Thyroid gland (tissue), 4 donors: ENCODE measurements at regions not wholly inside any gene's neighbourhood (a gene's known extent, or its start where the extent isn't known, plus 50 kb on each side); places are given as distances from the start of the nearest gene placed in this dataset.
A peak's percentile ranks its signal among the peaks of the same experiment; 100 is the strongest.
"Not testable (repeated sequence)": the region's sequence is repeated elsewhere in the genome, so short reads cannot be mapped to it uniquely, and the experiment has no call there.

Experiments used
- DNase-seq, 2 donors: peaks; one replicate each; pipeline ENCODE4 v3.0.0-alpha.2; 2019
- H3K27ac ChIP-seq, 3 donors: fragments of 200-600 bp; sonication (generic); 1 replicate in 2 of 3; 2 replicates in 1 of 3; pipeline ENCODE4 v1.5.1; 2016 to 2019; ENCODE audit warnings: mild to moderate bottlenecking in 1 of 3, moderate library complexity in 1 of 3
- H3K27me3 ChIP-seq: fragments of 200-600 bp; sonication (generic); one replicate; pipeline ENCODE4 v1.5.1; 2019
- H3K36me3 ChIP-seq, 2 donors: fragments of 200-600 bp; sonication (generic); one replicate each; pipeline ENCODE4 v1.5.1; 2016 to 2019
- H3K4me1 ChIP-seq, 2 donors: fragments of 200-600 bp; sonication (generic); one replicate each; pipeline ENCODE4 v1.5.1; 2017 to 2019
- H3K4me3 ChIP-seq, 3 donors: fragments of 200-600 bp; sonication (generic); replicated peaks in 1 of 3; 1 replicate in 2 of 3; 2 replicates in 1 of 3; pipeline ENCODE4 v1.5.1; 2016; ENCODE audit warnings: mild to moderate bottlenecking in 1 of 3
- H3K9me3 ChIP-seq: fragments of 200-600 bp; sonication (generic); one replicate; pipeline ENCODE4 v1.5.1; 2017
- CTCF ChIP-seq, 6 experiments: fragments of 200-600 bp in 3 of 6; fragments of 450-650 bp in 3 of 6; sonication (generic) in 3 of 6; IDR thresholded peaks; one replicate each; pipeline ENCODE4 v1.5.1; 2016 to 2019; ENCODE audit warnings: antibody characterized with exemption in 6 of 6, mild to moderate bottlenecking in 2 of 6, inconsistent platforms in 1 of 6, moderate library complexity in 1 of 6
- POLR2A ChIP-seq, 2 donors: fragments of 450-650 bp; IDR thresholded peaks; one replicate each; pipeline ENCODE4 v1.6.1; 2017; ENCODE audit warnings: antibody characterized with exemption in 2 of 2, mild to moderate bottlenecking in 2 of 2, moderate library complexity in 1 of 2
- WGBS, 2 donors: methylation state at CpG; one replicate each; pipeline ENCODE4 v1.1.5; 2017; 5-methylcytosine and 5-hydroxymethylcytosine counted together
- intact Hi-C: fragments of 100-400 bp; cut with DNase I; formaldehyde crosslinking; loops from one replicate; pipeline ENCODE4 v1.15.1; 2023

DNA sequence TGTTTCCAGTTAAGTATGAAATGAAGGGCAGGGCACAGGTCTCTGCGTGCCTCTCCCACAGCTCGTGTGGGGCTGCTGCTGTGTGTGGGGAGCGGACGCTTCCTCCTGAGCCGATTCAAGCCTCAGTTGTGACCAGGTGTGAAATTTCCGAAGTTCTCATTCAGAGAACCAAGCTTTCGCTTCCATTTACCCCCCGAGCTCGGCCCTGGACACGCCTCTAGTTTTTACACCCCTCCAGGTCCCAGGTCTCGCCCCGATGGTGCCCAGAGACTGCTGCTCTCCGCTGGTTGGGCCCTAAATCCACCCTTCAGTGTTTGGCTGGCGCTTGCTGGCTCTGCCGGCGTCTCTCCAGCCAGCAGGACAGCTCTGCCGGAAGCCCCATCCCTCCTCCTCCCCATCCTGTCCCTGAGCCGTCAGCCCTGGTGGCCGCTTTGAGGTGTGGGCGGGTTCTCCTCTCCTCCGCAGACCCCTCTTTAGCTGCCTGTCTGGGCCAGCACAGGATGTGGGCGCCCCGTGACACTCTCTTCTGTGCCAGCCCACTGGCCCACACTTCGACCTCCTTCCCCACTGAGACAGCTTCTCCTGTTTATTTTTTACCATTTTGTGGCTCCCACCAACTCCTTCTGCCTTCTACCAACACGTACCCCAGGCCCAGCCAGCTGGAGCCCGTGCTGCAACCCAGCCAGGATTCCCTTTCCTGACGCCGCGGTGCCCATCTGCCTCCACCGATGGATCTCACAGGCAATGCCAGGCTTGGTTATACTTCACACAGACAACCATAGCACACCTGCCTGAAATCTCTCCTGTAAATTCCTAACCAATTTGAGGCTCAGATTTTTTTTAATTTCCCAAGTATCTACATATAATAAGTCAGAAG is 142.8 kb downstream of the DLL1 start:
- H3K4me3 ChIP-seq = no peak overlapping the region
- intact Hi-C loops = no loop called here
- H3K9me3 ChIP-seq = no peaks in the 10 kb centered on the region
- no peak for DNase-seq
- H3K27ac ChIP-seq = peak overlapping the region in 1 of 3 donors; percentile 33
- 41 to 51% methylated on average over 26 to 30 of the region's 30 CpGs for WGBS, 2 donors
- no peaks in the 10 kb centered on the region for H3K36me3 ChIP-seq
- peaks cover 12% of the 10 kb centered on the region in 2 donors for H3K4me1 ChIP-seq
- TF ChIP-seq CTCF (IDR thresholded peaks at IDR 0.05) = no peak
- no peaks in the 10 kb centered on the region for H3K27me3 ChIP-seq

- peak overlapping the region in 1 of 3 donors; percentile 33 for H3K27ac ChIP-seq
- peaks cover 4% of the 10 kb centered on the region in 2 donors for H3K4me1 ChIP-seq
- intact Hi-C loops = no loop called here
- WGBS, 2 donors = 76 to 81% methylated on average over 18 to 23 of the region's 23 CpGs
- no peaks in the 10 kb centered on the region for H3K9me3 ChIP-seq
- TF ChIP-seq CTCF (IDR thresholded peaks at IDR 0.05) (no peak), POLR2A (IDR thresholded peaks at IDR 0.05) (no peak)
- H3K36me3 ChIP-seq = no peaks in the 10 kb centered on the region
- no peak for DNase-seq
- no peak overlapping the region for H3K4me3 ChIP-seq
- H3K27me3 ChIP-seq = no peaks in the 10 kb centered on the region
These were observed 143.7 kb downstream of the DLL1 start for GRCh38 chr6:170147056-170147787.

- Histone ChIP-seq H3K36me3 (no peaks in the 10 kb centered on the region), H3K27ac (no peak overlapping the region), H3K9me3 (no peaks in the 10 kb centered on the region), H3K4me1 (no peaks in the 10 kb centered on the region), H3K27me3 (no peaks in the 10 kb centered on the region), H3K4me3 (no peak overlapping the region)
- no peak for DNase-seq
- TF ChIP-seq POLR2A (IDR thresholded peaks at IDR 0.05) (no peak), CTCF (IDR thresholded peaks at IDR 0.05) (no peak)
- 75 to 83% methylated on average over 7 to 11 of the region's 12 CpGs for WGBS, 2 donors
- intact Hi-C loops = no loop called here
These were observed 144.2 kb downstream of the DLL1 start for GRCh38 chr6:170146640-170147039.

DNA sequence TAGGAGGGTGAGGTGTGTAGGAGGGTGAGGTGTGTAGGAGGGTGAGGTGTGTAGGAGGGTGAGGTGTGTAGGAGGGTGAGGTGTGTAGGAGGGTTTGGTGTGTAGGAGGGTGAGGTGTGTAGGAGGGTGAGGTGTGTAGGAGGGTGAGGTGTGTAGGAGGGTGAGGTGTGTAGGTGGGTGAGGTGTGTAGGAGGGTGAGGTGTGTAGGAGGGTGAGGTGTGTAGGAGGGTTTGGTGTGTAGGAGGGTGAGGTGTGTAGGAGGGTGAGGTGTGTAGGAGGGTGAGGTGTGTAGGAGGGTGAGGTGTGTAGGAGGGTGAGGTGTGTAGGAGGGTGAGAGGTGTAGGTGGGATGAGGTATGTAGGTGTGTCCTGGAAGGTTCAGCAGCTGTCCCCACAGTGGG is 144.7 kb downstream of the DLL1 start:
- not testable (repeated sequence) for DNase-seq

DNA sequence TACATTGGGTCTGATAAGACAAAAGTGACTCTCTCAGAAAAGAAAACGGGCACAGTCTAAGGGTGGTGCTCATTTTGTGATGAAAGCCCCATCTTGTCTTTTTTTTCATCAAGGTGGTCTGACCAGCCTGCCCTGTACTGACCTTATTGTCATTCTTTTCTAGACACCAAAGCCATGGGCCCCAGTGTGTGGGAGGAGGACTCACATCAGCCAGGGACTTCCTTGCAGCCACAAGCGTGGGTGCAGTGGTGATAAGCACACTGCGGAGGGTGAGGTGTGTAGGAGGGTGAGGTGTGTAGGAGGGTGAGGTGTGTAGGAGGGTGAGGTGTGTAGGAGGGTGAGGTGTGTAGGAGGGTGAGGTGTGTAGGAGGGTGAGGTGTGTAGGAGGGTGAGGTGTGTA is 145.2 kb downstream of the DLL1 start:
- intact Hi-C loops, H3K36me3 ChIP-seq, H3K27me3 ChIP-seq, H3K4me1 ChIP-seq, DNase-seq, H3K9me3 ChIP-seq, H3K27ac ChIP-seq, H3K4me3 ChIP-seq: not testable (repeated sequence)
- 75 to 82% methylated on average over 3 of the region's 3 CpGs for WGBS, 2 donors

More for the DNA sequence above, 144.7 kb downstream of the DLL1 start:
- H3K27ac ChIP-seq, H3K4me1 ChIP-seq, intact Hi-C loops, H3K36me3 ChIP-seq, H3K4me3 ChIP-seq, H3K9me3 ChIP-seq, H3K27me3 ChIP-seq: not testable (repeated sequence)

DNA sequence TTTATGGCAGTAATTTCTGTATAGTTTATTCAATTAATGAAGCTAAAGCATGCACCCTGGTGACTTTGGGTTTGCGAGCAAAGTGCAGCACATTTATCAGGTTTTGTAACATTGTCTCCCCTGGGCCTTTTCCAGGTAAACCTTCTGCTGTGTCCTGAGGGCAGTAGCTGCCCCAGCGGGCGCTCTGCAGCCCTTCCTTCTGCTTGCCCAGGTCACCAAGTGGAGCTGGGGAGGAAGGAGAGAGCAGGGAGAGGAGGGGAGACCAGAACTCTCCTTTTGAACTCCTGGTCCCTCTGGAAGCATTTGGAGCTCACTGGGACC is 145.6 kb downstream of the DLL1 start:
- no peaks in the 10 kb centered on the region for H3K4me1 ChIP-seq

More for the DNA sequence above, 145.6 kb downstream of the DLL1 start:
- 89 to 92% methylated on average over 3 of the region's 3 CpGs for WGBS, 2 donors
- Histone ChIP-seq H3K4me3 (no peak overlapping the region), H3K9me3 (no peaks in the 10 kb centered on the region), H3K27ac (no peak overlapping the region), H3K36me3 (no peaks in the 10 kb centered on the region), H3K27me3 (no peaks in the 10 kb centered on the region)
- DNase-seq = no peak
- TF ChIP-seq CTCF (IDR thresholded peaks at IDR 0.05) = no peak
- no peak for TF ChIP-seq POLR2A (IDR thresholded peaks at IDR 0.05)
- intact Hi-C loops = no loop called here
